Epithelial cell of proximal tubule (primary cell): ENCODE measurements at regions not wholly inside any gene's neighbourhood (a gene's known extent, or its start where the extent isn't known, plus 50 kb on each side); places are given as distances from the start of the nearest gene placed in this dataset.

Source experiments
- DNase-seq: peaks from one replicate; pipeline ENCODE4 v3.0.0-alpha.2; 2011; ENCODE audit warnings: low read depth
- H3K4me3 ChIP-seq: 2 replicates; pipeline ENCODE4 v1.5.1; 2011; ENCODE audit warnings: low read depth, mild to moderate bottlenecking, low read length
- CTCF ChIP-seq: conservative IDR thresholded peaks from 2 replicates; pipeline ENCODE4 v1.5.1; 2012; ENCODE audit warnings: low read depth, mild to moderate bottlenecking, low read length

DNA sequence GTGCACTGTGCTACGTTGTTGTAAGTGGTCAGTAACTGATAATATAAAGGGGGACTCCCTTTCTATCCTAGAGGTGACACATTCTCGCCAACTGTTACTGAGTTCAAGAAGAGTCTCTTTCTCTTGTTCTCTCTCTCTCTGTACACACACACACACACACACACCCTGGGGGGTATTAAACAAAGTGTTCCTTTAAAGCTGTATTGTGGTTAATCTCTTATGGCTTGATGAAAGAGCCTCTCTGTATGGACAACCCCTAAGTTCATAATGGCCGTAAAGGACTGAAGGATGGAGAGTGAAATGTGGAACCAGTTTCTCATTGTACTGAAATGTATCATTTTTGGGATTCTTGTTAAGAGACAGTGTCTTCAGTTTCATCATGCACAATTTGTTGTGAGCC lies 145.2 kb upstream of the BMPER start:
- DNase-seq = no peak

GRCh38 chr7:33760834-33761233 lies 144.5 kb upstream of the BMPER start:
- H3K4me3 ChIP-seq = no peak overlapping the region

More for the DNA sequence above, 145.2 kb upstream of the BMPER start:
- TF ChIP-seq CTCF = no peak
- no peak overlapping the region for H3K4me3 ChIP-seq

DNA sequence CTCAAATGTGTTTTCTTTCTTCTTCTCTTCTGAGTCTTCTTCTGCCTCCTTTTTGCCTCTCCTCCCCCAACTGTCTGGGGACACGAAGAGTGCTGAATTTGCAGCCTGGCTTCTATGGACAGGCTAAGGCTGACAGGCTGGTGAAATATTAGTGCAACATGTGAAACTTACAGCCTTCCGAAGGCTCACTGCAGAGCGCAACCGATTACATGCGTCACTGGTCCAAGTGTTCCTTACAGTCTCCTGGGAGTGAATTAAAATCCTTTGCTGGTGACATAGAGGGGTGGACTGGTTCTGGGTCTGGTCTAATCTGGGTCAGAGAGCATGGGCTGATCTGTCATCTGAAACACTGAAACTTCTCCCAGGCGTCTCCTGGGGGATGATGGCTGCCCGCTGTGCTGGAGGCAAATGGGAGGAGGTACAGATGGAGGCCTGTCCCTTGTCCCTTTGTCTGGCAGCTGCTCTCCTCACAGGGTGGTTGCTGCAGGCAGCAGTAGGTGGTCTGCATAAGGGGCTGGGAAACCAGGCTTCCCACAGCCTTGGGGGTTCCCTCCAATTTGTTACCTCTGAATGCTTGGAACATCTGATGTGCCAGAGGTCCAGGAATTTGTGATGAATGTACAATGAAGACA lies 143.8 kb upstream of the BMPER start:
- no peak for TF ChIP-seq CTCF
- no peak overlapping the region for H3K4me3 ChIP-seq
- no peak for DNase-seq

More at GRCh38 chr7:33760834-33761233, 144.5 kb upstream of the BMPER start:
- TF ChIP-seq CTCF = no peak
- no peak for DNase-seq

DNA sequence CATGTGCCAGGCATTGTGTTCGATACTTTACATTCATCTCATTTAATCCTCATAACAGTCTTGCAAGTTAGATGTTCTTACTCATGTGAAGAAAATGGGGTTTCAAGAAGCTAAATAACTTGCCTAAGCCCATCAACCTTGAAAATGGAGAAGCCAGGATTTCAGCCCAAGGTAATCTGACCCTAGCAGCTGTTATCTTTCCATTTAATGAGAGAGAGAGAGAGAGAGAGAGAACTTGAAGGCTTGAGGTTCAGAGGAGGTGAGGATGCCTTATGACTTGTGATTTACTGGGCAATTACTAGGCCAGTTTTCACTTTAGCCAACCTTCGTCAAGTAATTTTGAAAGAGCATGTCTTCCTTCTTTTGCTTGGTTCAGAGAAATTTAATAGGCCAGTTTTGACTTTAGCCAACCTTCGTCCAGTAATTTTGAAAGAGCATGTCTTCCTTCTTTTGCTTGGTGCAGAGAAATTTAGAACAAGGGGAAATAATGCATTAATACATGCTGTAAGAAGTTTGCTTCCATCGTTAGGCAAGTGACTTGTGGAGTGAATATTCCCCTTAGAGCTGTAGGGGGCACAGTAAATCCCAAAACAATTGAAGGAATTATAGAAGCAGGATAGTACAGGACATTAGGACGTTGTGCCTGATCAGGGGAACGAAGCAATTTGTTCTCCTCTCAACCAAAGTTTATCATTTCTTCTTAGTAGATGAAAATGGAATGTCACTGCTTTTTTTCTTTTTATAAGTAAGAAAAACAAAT lies 143.0 kb upstream of the BMPER start:
- no peak overlapping the region for H3K4me3 ChIP-seq
- DNase-seq = no peak
- TF ChIP-seq CTCF = no peak

- DNase-seq = no peak
- no peak for TF ChIP-seq CTCF
- H3K4me3 ChIP-seq = no peak overlapping the region
These were observed 142.4 kb upstream of the BMPER start for GRCh38 chr7:33762911-33763306.

DNA sequence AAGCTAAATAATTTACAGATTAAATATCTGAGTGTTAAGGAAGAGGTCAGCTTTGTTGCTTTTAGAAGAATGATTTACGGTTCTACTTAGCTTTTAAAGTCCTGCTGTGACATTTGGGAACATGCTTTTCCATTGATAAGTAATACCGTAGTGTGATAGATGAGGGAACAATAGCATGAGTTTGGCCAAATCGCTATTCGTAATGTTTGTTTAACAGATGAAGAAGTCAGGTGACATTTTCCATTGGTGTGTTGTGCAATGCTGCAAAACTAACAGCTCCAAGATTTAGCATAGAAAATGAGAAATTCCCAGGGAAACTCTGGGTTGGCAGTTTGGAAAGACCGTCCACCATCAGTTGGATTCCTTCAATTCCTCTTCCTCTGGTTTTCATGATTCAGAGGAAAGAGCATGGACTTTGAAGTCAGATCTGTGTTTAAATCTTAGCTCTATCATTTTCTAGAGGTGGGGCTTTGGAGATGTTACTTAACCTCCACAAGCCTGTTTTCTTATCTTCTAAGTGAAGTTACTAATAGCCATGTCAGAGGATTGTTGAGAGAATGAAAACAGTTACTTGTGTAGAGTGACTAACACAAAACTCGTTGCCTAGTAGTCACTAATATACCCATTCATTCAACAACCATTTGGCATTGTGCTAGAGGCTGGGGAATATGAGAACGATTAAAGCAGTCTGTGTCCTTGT lies 140.4 kb upstream of the BMPER start:
- TF ChIP-seq CTCF = no peak
- DNase-seq = no peak
- H3K4me3 ChIP-seq = no peak overlapping the region
